HCT116 (cell line): ENCODE measurements at regions not wholly inside any gene's neighbourhood (a gene's known extent, or its start where the extent isn't known, plus 50 kb on each side); places are given as distances from the start of the nearest gene placed in this dataset.

ENCODE experiments used
- ATAC-seq: fragments of 200-7000 bp; cut with Tn5 transposase; 2 replicates; pipeline ENCODE4 v1.9.1; 2020; ENCODE audit warnings: mild to moderate bottlenecking, moderate library complexity
- BruUV-seq: library from RNA; stranded (reverse); fragments of 400-500 nt; replicated peaks from 2 replicates; lab custom pipeline; 2021; lab: Mats Ljungman, UMichigan
- CTCF ChIA-PET: fragments of 300-600 bp; sonication (Branson Sonifier 250); formaldehyde crosslinking; loops from one replicate; lab custom pipeline; 2021; ENCODE audit warnings: antibody characterized with exemption; lab: Charles Lee
- POLR2A ChIA-PET: fragments of 300-600, 350-600 bp; sonication (Branson Sonifier 250); formaldehyde crosslinking; loops from one replicate; lab custom pipeline; 2021; ENCODE audit warnings: antibody characterized with exemption; lab: Charles Lee
- RAD21 ChIA-PET, 2 experiments: fragments of 300-600 bp; sonication (Branson Sonifier 250); formaldehyde crosslinking; loops; one replicate each; lab custom pipeline; 2023; ENCODE audit warnings: low total read pairs in 2 of 2; ENCODE audit not compliant: uncharacterized antibody in 2 of 2, unreplicated experiment in 2 of 2, low non-redundant PET in 1 of 2; lab: Charles Lee
- DNase-seq: peaks from one replicate; pipeline ENCODE4 v3.0.0-alpha.2; 2010; ENCODE audit warnings: low read depth, low spot score
- H2AFZ ChIP-seq: fragments of 200-600 bp; shearing (Covaris generic), sonication (generic); 2 replicates; pipeline ENCODE4 v1.6.1; 2017; ENCODE audit warnings: low read depth, mixed run types, mixed read lengths, antibody characterized with exemption, low read length; ENCODE audit not compliant: poor library complexity, severe bottlenecking
- H3K27ac ChIP-seq: 2 replicates; pipeline ENCODE4 v1.5.1; 2012; ENCODE audit warnings: low read depth, low read length
- H3K27me3 ChIP-seq: fragments of 200-600 bp; sonication (generic); 2 replicates; pipeline ENCODE4 v1.6.1; 2016; ENCODE audit warnings: mixed run types, low read length, mixed read lengths; ENCODE audit not compliant: insufficient read depth
- H3K36me3 ChIP-seq, 2 experiments: fragments of 200-500 bp in 1 of 2; fragments of 200-600 bp in 1 of 2; sonication (Bioruptor generic) in 1 of 2; sonication (generic) in 1 of 2; 2 replicates each; pipeline versions ENCODE4 v1.5.1 to v1.6.1; 2014 to 2016; ENCODE audit warnings: low read length in 2 of 2, inconsistent platforms in 1 of 2, mixed read lengths in 1 of 2, mixed run types in 1 of 2; ENCODE audit not compliant: insufficient read depth in 2 of 2, control insufficient read depth in 1 of 2
- H3K4me1 ChIP-seq, 2 experiments: fragments of 200-600 bp in 1 of 2; sonication (generic) in 1 of 2; 2 replicates each; pipeline versions ENCODE4 v1.5.1 to v1.6.1; 2012 to 2017; ENCODE audit warnings: low read length in 2 of 2, inconsistent platforms in 1 of 2, mild to moderate bottlenecking in 1 of 2, mixed read lengths in 1 of 2, mixed run types in 1 of 2, moderate library complexity in 1 of 2; ENCODE audit not compliant: insufficient read depth in 2 of 2, control insufficient read depth in 1 of 2
- H3K4me2 ChIP-seq: fragments of 200-600 bp; sonication (generic); 2 replicates; pipeline ENCODE4 v1.6.1; 2017; ENCODE audit warnings: mixed run types, low read length, mixed read lengths
- H3K4me3 ChIP-seq, 2 experiments: fragments of 200-600 bp in 1 of 2; sonication (generic) in 1 of 2; replicated peaks in 1 of 2; 2 replicates each; pipeline ENCODE4 v1.5.1; 2011 to 2016; ENCODE audit warnings: low read length in 2 of 2, control low read depth in 1 of 2, low read depth in 1 of 2, mild to moderate bottlenecking in 1 of 2, mixed read lengths in 1 of 2, mixed run types in 1 of 2
- H3K79me2 ChIP-seq: fragments of 200-600 bp; sonication (generic); 2 replicates; pipeline ENCODE4 v1.6.1; 2017; ENCODE audit warnings: mild to moderate bottlenecking, mixed run types, low read length, moderate library complexity, mixed read lengths; ENCODE audit not compliant: insufficient read depth
- H3K9ac ChIP-seq: fragments of 200-600 bp; sonication (generic); 2 replicates; pipeline ENCODE4 v1.6.1; 2016; ENCODE audit warnings: low read length, mixed read lengths
- H3K9me2 ChIP-seq: fragments of 200-600 bp; sonication (generic), shearing (Covaris generic); 2 replicates; pipeline ENCODE4 v1.6.1; 2017; ENCODE audit warnings: mixed run types, mild to moderate bottlenecking, moderate library complexity; ENCODE audit not compliant: insufficient read depth
- H3K9me3 ChIP-seq, 2 experiments: fragments of 200-500 bp in 1 of 2; fragments of 200-600 bp in 1 of 2; sonication (Bioruptor generic) in 1 of 2; sonication (generic) in 1 of 2; 2 replicates each; pipeline ENCODE4 v1.6.1; 2014 to 2017; ENCODE audit warnings: low read length in 2 of 2, mixed read lengths in 2 of 2, inconsistent platforms in 1 of 2, low read depth in 1 of 2, mild to moderate bottlenecking in 1 of 2, mixed run types in 1 of 2, moderate library complexity in 1 of 2; ENCODE audit not compliant: control insufficient read depth in 1 of 2, insufficient read depth in 1 of 2
- H4K20me1 ChIP-seq: fragments of 200-600 bp; sonication (generic), shearing (Covaris generic); 2 replicates; pipeline ENCODE4 v1.6.1; 2017; ENCODE audit warnings: mixed run types, mild to moderate bottlenecking, moderate library complexity; ENCODE audit not compliant: insufficient read depth
- ATF3 ChIP-seq: IDR thresholded peaks from 2 replicates; pipeline ENCODE4 v1.6.1; 2012
- CBX3 ChIP-seq: IDR thresholded peaks from 2 replicates; pipeline ENCODE4 v1.6.1; 2012; ENCODE audit warnings: low read depth
- CEBPB ChIP-seq: IDR thresholded peaks from 2 replicates; pipeline ENCODE4 v1.6.1; 2012; ENCODE audit warnings: low read depth
- CTCF ChIP-seq, 3 experiments: fragments of 200-600 bp in 1 of 3; sonication (generic) in 1 of 3; IDR thresholded peaks in 2 of 3; conservative IDR thresholded peaks in 1 of 3; 2 replicates each; pipeline ENCODE4 v1.5.1; 2012 to 2017; ENCODE audit warnings: low read depth in 2 of 3, low read length in 2 of 3, antibody characterized with exemption in 1 of 3, borderline replicate concordance in 1 of 3, control low read depth in 1 of 3, mild to moderate bottlenecking in 1 of 3, mixed read lengths in 1 of 3, mixed run types in 1 of 3, moderate library complexity in 1 of 3; ENCODE audit not compliant: insufficient read depth in 1 of 3
- FOSL1 ChIP-seq: IDR thresholded peaks from 2 replicates; pipeline ENCODE4 v1.6.1; 2012; ENCODE audit warnings: low read depth
- JUND ChIP-seq: IDR thresholded peaks from 2 replicates; pipeline ENCODE4 v1.6.1; 2012
- POLR2A ChIP-seq: IDR thresholded peaks from 2 replicates; pipeline ENCODE4 v1.7.0; 2011; ENCODE audit warnings: borderline replicate concordance; ENCODE audit not compliant: insufficient read depth, insufficient read length; ENCODE audit errors: extremely low read depth
- POLR2AphosphoS5 ChIP-seq: IDR thresholded peaks from 2 replicates; pipeline ENCODE4 v1.6.1; 2011; ENCODE audit warnings: mild to moderate bottlenecking, low read depth, low read length, moderate library complexity
- REST ChIP-seq: IDR thresholded peaks from 2 replicates; pipeline ENCODE4 v1.6.1; 2012; ENCODE audit warnings: low read depth
- SIN3A ChIP-seq: IDR thresholded peaks from 2 replicates; pipeline ENCODE4 v1.6.1; 2012; ENCODE audit warnings: low read depth
- SP1 ChIP-seq: IDR thresholded peaks from 2 replicates; pipeline ENCODE4 v1.6.1; 2012; ENCODE audit warnings: low read depth
- SRF ChIP-seq: IDR thresholded peaks from 2 replicates; pipeline ENCODE4 v1.6.1; 2012; ENCODE audit warnings: low read depth
- TCF7L2 ChIP-seq: IDR thresholded peaks from 2 replicates; pipeline ENCODE4 v1.7.0; 2011; ENCODE audit warnings: borderline replicate concordance, inconsistent platforms; ENCODE audit not compliant: insufficient read depth, insufficient read length; ENCODE audit errors: extremely low read depth
- YY1 ChIP-seq: IDR thresholded peaks from 2 replicates; pipeline ENCODE4 v1.6.1; 2011; ENCODE audit warnings: low read length, low read depth, moderate library complexity, mild to moderate bottlenecking; ENCODE audit not compliant: insufficient replicate concordance; ENCODE audit errors: extremely low read depth
- ZBTB33 ChIP-seq: IDR thresholded peaks from 2 replicates; pipeline ENCODE4 v1.6.1; 2011; ENCODE audit warnings: mild to moderate bottlenecking, low read length, moderate library complexity; ENCODE audit not compliant: insufficient replicate concordance; ENCODE audit errors: extremely low read depth
- ZNF274 ChIP-seq: fragments of 200-500 bp; sonication (Bioruptor generic); IDR thresholded peaks from 2 replicates; pipeline ENCODE4 v1.6.1; 2014; ENCODE audit warnings: mild to moderate bottlenecking, low read depth, low read length, inconsistent platforms
- intact Hi-C: fragments of 100-400 bp; cut with micrococcal nuclease; formaldehyde crosslinking; loops from 2 replicates; pipeline ENCODE4 v1.10.0; 2022
- TF ChIP-seq, protein P1 (sequence below): IDR thresholded peaks from 2 replicates; pipeline ENCODE4 v1.6.1; 2012

DNA sequence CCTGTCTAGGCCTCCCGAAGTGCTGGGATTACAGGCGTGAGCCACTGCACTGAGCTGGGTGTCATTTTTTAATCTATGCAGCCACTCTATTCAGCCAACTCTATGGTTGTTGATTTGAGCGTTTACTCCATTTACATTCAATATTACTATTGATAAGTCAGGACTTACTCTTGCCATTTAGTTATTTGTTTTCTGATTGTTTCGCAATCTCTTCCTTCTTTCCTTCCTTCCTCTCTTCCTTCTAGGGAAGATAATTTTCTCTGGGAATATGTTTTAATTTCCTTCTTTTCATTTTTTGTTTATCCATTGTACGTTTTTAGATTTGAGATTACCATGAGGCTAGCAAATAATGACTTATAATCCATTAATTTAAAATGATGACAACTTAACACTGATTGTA, 2056.0 kb downstream of the OLFM4 start:
- peaks cover 9 to 16% of the 10 kb centered on the region in 2 experiments; a peak in 2 of 4 replicates for H3K9me3 ChIP-seq
- H3K9me2 ChIP-seq: no peaks in the 10 kb centered on the region
- H3K9ac ChIP-seq: no peak overlapping the region
- ChIA-PET POLR2A (no interaction called here), RAD21 (no interaction called here), CTCF (no interaction called here)
- intact Hi-C loops: no loop called here
- no peak for DNase-seq
- no peak overlapping the region for H3K4me2 ChIP-seq
- no peaks in the 10 kb centered on the region for H3K4me1 ChIP-seq
- H3K27me3 ChIP-seq: no peaks in the 10 kb centered on the region
- no peak overlapping the region for H3K4me3 ChIP-seq
- ATAC-seq: no peak
- H2AFZ ChIP-seq: no peak overlapping the region
- H3K36me3 ChIP-seq: no peaks in the 10 kb centered on the region
- no peaks in the 10 kb centered on the region for H3K79me2 ChIP-seq
- H4K20me1 ChIP-seq: no peaks in the 10 kb centered on the region
- H3K27ac ChIP-seq: no peak overlapping the region
- BruUV-seq: no TSS peak
- TF ChIP-seq, protein P1, sequence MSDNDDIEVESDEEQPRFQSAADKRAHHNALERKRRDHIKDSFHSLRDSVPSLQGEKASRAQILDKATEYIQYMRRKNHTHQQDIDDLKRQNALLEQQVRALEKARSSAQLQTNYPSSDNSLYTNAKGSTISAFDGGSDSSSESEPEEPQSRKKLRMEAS: no peak
- TF ChIP-seq CBX3 (no peak), POLR2AphosphoS5 (no peak), CTCF (IDR thresholded peaks at IDR 0.05 in 2 of 3, conservative IDR thresholded peaks at IDR 0.05 in 1 of 3; ENCODE audit: borderline replicate concordance in 1 of 3, insufficient read depth in 1 of 3, low read depth in 2 of 3, low read length in 2 of 3) (no peak), JUND (no peak), YY1 (no peak), ZBTB33 (no peak), SIN3A (no peak), ATF3 (no peak), TCF7L2 (no peak), FOSL1 (no peak), SP1 (no peak), REST (no peak), POLR2A (no peak), CEBPB (no peak), ZNF274 (no peak), SRF (no peak)
